ENCODE measurements at regions not wholly inside any gene's neighbourhood (a gene's known extent, or its start where the extent isn't known, plus 50 kb on each side); places are given as distances from the start of the nearest gene placed in this dataset.

DNA sequence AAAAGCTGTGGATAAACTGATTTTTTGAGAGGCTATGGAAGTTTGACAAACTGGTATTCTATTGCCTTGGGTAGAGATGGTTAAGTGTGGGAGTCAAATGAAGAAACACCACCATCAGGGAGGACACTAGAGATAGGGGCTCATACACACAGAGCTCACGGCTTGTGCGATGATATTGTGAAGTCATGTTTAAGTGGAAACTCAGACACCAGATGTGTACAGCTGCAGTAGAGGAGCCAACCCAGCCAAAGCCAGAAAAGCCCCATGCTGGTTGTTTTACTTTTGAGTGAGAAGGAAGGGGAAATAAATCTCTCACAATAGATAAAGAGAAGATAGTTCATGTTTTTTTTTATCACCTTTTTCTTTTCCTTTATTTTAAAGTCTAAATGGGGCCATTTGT, 377.7 kb downstream of the DMRT2 start:
- TF ChIP-seq, protein P1, sequence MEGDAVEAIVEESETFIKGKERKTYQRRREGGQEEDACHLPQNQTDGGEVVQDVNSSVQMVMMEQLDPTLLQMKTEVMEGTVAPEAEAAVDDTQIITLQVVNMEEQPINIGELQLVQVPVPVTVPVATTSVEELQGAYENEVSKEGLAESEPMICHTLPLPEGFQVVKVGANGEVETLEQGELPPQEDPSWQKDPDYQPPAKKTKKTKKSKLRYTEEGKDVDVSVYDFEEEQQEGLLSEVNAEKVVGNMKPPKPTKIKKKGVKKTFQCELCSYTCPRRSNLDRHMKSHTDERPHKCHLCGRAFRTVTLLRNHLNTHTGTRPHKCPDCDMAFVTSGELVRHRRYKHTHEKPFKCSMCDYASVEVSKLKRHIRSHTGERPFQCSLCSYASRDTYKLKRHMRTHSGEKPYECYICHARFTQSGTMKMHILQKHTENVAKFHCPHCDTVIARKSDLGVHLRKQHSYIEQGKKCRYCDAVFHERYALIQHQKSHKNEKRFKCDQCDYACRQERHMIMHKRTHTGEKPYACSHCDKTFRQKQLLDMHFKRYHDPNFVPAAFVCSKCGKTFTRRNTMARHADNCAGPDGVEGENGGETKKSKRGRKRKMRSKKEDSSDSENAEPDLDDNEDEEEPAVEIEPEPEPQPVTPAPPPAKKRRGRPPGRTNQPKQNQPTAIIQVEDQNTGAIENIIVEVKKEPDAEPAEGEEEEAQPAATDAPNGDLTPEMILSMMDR (IDR thresholded peaks at IDR 0.05; ENCODE audit: borderline replicate concordance, extremely low read depth, low read length, poor library complexity, severe bottlenecking), result no peak
- no peak for TF ChIP-seq EZH2 (IDR thresholded peaks at IDR 0.05; ENCODE audit: borderline replicate concordance, low read depth, low read length, severe bottlenecking)

Measured in DND-41 (cell line).